Islet of Langerhans (tissue), 1 donor: ENCODE measurements at regions not wholly inside any gene's neighbourhood (a gene's known extent, or its start where the extent isn't known, plus 50 kb on each side); places are given as distances from the start of the nearest gene placed in this dataset.

Experiments
- FAIRE-seq: peaks from one replicate; lab custom pipeline; 2011; peaks lifted over from hg19 to GRCh38; lab: Jason Lieb, UNC

GRCh38 chr17:79306424-79307318, 232.0 kb downstream of the ENGASE start:
- FAIRE-seq = no peak

- no peak for FAIRE-seq
Observed at GRCh38 chr17:79305768-79306423, 231.3 kb downstream of the ENGASE start.

- FAIRE-seq = no peak
Observed at GRCh38 chr17:79305376-79305767, 230.7 kb downstream of the ENGASE start.

GRCh38 chr17:79304884-79305283, 230.3 kb downstream of the ENGASE start:
- no peak for FAIRE-seq

GRCh38 chr17:79303641-79304205, 229.1 kb downstream of the ENGASE start:
- FAIRE-seq = no peak

GRCh38 chr17:79301469-79301868, 226.8 kb downstream of the ENGASE start:
- no peak for FAIRE-seq

- no peak for FAIRE-seq
Observed at GRCh38 chr17:79299349-79299748, 224.7 kb downstream of the ENGASE start.

- no peak for FAIRE-seq
Observed at GRCh38 chr17:79298799-79299198, 224.2 kb downstream of the ENGASE start.

GRCh38 chr17:79296243-79296642, 221.6 kb downstream of the ENGASE start:
- FAIRE-seq = no peak

GRCh38 chr17:79295307-79295706, 220.7 kb downstream of the ENGASE start:
- no peak for FAIRE-seq

GRCh38 chr17:79294459-79295071, 219.9 kb downstream of the ENGASE start:
- no peak for FAIRE-seq

GRCh38 chr17:79292501-79292900, 217.9 kb downstream of the ENGASE start:
- no peak for FAIRE-seq

GRCh38 chr17:79291391-79291790, 216.8 kb downstream of the ENGASE start:
- FAIRE-seq = no peak

- FAIRE-seq = no peak
Observed at GRCh38 chr17:79290726-79291125, 216.1 kb downstream of the ENGASE start.

GRCh38 chr17:79288950-79289349, 214.3 kb downstream of the ENGASE start:
- FAIRE-seq = no peak

GRCh38 chr17:79286440-79286839, 211.8 kb downstream of the ENGASE start:
- no peak for FAIRE-seq

GRCh38 chr17:79285973-79286372, 211.3 kb downstream of the ENGASE start:
- FAIRE-seq = no peak

- no peak for FAIRE-seq
Observed at GRCh38 chr17:79282294-79282693, 207.7 kb downstream of the ENGASE start.

- FAIRE-seq = no peak
Observed at GRCh38 chr17:79281803-79282202, 207.2 kb downstream of the ENGASE start.

- no peak for FAIRE-seq
Observed at GRCh38 chr17:79280866-79281572, 206.4 kb downstream of the ENGASE start.

- no peak for FAIRE-seq
Observed at GRCh38 chr17:79280010-79280409, 205.4 kb downstream of the ENGASE start.

- no peak for FAIRE-seq
Observed at GRCh38 chr17:79279320-79279719, 204.7 kb downstream of the ENGASE start.
